ENCODE measurements at regions not wholly inside any gene's neighbourhood (a gene's known extent, or its start where the extent isn't known, plus 50 kb on each side); places are given as distances from the start of the nearest gene placed in this dataset.

DNA sequence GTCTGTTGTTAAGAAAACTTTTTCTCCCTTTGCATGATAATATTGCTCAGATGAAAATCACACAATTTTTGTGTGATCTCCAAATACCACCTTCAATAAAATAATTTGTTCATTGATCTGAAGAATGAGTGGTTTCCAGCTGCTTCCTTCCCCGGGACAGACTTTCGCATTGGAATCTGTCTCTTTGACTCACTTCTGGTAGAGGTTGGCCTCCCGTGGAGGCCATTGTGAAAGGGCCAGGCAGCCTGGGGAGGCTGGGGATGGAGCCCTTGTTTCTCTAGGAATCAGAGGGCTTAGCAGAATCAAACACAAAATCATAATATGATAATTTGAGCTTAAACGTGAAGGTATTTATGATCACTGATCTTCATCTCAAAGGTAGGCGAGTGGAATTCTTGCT, 135.0 kb upstream of the ZNF536 start:
- 78 to 80% methylated on average over 5 of the region's 5 CpGs for WGBS, 2 donors
- no peak overlapping the region for H3K4me3 ChIP-seq (replicated peaks in 1 of 3)
- DNase-seq: no peak
- no peak for TF ChIP-seq POLR2A (IDR thresholded peaks at IDR 0.05)
- TF ChIP-seq, protein P1, sequence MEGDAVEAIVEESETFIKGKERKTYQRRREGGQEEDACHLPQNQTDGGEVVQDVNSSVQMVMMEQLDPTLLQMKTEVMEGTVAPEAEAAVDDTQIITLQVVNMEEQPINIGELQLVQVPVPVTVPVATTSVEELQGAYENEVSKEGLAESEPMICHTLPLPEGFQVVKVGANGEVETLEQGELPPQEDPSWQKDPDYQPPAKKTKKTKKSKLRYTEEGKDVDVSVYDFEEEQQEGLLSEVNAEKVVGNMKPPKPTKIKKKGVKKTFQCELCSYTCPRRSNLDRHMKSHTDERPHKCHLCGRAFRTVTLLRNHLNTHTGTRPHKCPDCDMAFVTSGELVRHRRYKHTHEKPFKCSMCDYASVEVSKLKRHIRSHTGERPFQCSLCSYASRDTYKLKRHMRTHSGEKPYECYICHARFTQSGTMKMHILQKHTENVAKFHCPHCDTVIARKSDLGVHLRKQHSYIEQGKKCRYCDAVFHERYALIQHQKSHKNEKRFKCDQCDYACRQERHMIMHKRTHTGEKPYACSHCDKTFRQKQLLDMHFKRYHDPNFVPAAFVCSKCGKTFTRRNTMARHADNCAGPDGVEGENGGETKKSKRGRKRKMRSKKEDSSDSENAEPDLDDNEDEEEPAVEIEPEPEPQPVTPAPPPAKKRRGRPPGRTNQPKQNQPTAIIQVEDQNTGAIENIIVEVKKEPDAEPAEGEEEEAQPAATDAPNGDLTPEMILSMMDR (IDR thresholded peaks at IDR 0.05): no peak
- no peaks in the 10 kb centered on the region for H3K27me3 ChIP-seq
- no peaks in the 10 kb centered on the region for H3K9me3 ChIP-seq
- H3K4me1 ChIP-seq: no peaks in the 10 kb centered on the region
- H3K36me3 ChIP-seq: no peaks in the 10 kb centered on the region
- H3K27ac ChIP-seq: no peak overlapping the region
- intact Hi-C loops (cut with DNase I): no loop called here

DNA sequence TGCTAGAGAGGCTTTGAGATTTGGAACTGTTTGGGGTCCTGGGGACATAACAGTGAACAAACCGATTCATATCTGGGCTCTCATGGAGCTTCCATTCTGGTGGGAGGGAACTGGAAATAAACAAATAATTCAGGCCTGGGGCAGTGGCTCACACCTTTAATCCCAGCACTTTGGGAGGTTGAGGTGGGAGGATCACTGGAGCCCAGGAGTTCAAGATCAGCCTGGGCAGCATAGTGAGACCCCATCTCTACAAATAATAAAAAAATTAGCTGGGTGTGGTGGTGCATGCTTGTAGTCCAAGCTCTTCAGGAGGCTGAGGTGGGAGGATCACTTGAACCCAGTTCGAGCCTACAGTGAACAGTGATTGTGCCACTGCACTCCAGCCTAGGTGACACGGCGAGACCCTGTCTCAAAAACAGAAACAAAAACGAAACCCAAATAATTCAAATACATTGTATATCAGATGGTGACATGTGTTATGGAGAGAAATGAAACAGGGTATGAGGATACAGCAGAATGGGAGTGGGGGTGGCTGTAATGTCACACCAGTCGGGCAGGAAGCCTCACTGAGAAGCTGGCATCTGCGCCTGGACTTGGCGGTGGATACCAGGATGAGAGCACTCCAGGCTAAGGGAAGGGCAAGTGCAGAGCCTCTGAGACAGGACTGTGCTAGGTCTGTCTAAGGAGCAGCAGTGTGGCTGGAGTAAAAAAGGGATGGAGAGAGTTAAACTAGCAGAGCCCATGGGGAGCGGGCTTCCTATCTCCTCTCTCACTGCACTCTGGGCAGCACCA, 131.1 kb upstream of the ZNF536 start:
- no peaks in the 10 kb centered on the region for H3K36me3 ChIP-seq

DNA sequence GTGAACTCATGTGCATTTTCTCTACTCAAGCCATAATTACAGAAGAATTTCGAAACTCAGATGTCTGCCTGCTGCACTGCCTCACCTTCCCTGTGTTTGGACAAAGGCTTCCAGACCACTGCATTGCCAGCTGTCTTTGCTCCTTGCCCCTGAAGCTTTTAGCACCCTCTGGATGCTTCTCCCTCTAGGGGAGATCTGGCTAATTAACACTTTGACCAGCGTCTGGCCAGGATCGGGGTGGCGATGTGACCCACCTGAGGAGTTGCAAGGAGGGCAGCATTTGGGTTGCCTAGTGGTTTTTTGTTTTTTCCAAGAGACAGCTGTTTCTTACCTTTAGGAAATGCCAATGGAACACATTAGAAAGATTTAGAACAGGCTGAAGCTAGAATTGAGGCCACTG, 127.7 kb upstream of the ZNF536 start:
- no peak for DNase-seq
- Histone ChIP-seq H3K36me3 (no peaks in the 10 kb centered on the region), H3K4me1 (no peaks in the 10 kb centered on the region), H3K27ac (no peak overlapping the region), H3K27me3 (no peaks in the 10 kb centered on the region), H3K9me3 (no peaks in the 10 kb centered on the region), H3K4me3 (replicated peaks in 1 of 3) (no peak overlapping the region)
- intact Hi-C loops (cut with DNase I): no loop called here
- 71 to 78% methylated on average over 4 of the region's 4 CpGs for WGBS, 2 donors
- TF ChIP-seq POLR2A (IDR thresholded peaks at IDR 0.05): no peak
- TF ChIP-seq, protein P1 (IDR thresholded peaks at IDR 0.05): no peak

More for the DNA sequence above, 131.1 kb upstream of the ZNF536 start:
- TF ChIP-seq POLR2A (IDR thresholded peaks at IDR 0.05): no peak
- TF ChIP-seq, protein P1 (IDR thresholded peaks at IDR 0.05): no peak
- Histone ChIP-seq H3K4me3 (replicated peaks in 1 of 3) (no peak overlapping the region), H3K27me3 (no peaks in the 10 kb centered on the region), H3K4me1 (no peaks in the 10 kb centered on the region), H3K27ac (no peak overlapping the region), H3K9me3 (no peaks in the 10 kb centered on the region)
- intact Hi-C loops (cut with DNase I): no loop called here
- WGBS, 2 donors: 84 to 94% methylated on average over 9 of the region's 9 CpGs
- no peak for DNase-seq

DNA sequence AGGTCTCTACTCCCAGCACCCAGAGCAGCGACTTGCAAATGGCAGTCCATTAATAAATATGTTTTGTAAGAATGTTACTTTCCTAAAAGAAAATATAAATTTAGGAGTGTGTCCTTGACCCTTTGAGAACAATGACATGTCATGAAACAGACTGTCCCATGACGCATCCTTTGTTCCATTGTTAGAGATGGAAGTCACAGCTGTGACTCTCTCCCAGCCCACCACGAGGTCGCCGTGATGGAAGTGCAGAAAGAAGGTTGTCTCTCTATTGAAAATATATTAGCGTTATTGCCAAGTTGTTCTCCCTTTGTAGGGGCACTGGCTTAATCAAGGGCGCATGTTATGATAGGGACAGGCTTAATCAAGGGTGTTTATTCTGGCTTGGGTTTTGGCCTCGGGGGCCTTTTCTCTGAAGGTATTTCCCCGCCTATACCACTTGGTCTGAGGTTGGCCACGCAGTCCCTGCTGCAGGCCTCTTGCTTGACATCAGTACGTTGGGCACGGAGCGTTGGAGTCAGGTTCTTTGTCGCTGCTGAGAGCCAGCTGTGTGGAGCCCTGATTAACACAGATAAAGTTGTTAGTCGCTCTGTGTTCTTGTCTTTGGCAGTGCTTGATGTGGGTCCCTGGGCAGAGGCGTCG, 126.7 kb upstream of the ZNF536 start:
- no peak for DNase-seq
- WGBS, 2 donors: 83 to 86% methylated on average over 16 to 17 of the region's 17 CpGs
- H3K4me3 ChIP-seq (replicated peaks in 1 of 3): no peak overlapping the region
- H3K27me3 ChIP-seq: no peaks in the 10 kb centered on the region
- no peak for TF ChIP-seq POLR2A (IDR thresholded peaks at IDR 0.05)
- TF ChIP-seq, protein P1 (IDR thresholded peaks at IDR 0.05): no peak
- intact Hi-C loops (cut with DNase I): no loop called here
- H3K27ac ChIP-seq: no peak overlapping the region
- H3K4me1 ChIP-seq: no peaks in the 10 kb centered on the region
- no peaks in the 10 kb centered on the region for H3K36me3 ChIP-seq
- no peaks in the 10 kb centered on the region for H3K9me3 ChIP-seq

DNA sequence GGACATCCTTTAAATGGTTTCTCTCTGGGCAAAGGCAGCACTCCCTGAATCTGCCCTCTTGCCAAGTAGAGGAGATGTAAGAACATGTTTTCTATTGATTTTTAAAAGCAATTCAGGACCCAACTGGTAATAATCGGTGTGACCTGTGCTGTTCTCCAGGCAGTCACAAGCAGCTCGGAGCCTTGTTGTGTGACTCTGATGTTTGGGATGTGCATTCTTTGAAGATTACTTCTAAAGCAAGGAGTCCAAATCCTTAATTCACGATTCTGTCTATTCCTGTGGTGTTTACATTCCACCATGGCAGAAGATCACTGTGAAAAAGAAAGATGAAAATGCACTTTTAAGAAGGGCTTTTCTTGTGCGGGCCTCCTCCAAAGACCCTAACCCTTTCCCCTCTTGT, 122.3 kb upstream of the ZNF536 start:
- Histone ChIP-seq H3K27ac (no peak overlapping the region), H3K4me3 (replicated peaks in 1 of 3) (no peak overlapping the region), H3K9me3 (no peaks in the 10 kb centered on the region), H3K4me1 (no peaks in the 10 kb centered on the region), H3K36me3 (no peaks in the 10 kb centered on the region), H3K27me3 (no peaks in the 10 kb centered on the region)
- WGBS, 2 donors: 80 to 81% methylated on average over 4 of the region's 4 CpGs
- TF ChIP-seq POLR2A (IDR thresholded peaks at IDR 0.05): no peak
- TF ChIP-seq, protein P1 (IDR thresholded peaks at IDR 0.05): no peak
- intact Hi-C loops (cut with DNase I): no loop called here
- DNase-seq: no peak

Data from thyroid gland (tissue), 4 donors.